GM23338 (cell line): ENCODE measurements at regions not wholly inside any gene's neighbourhood (a gene's known extent, or its start where the extent isn't known, plus 50 kb on each side); places are given as distances from the start of the nearest gene placed in this dataset.

ENCODE experiments used
- ATAC-seq: fragments of 200-7000 bp; cut with Tn5 transposase; 3 replicates; pipeline ENCODE4 v1.9.1; 2020
- DNase-seq: peaks from one replicate; pipeline ENCODE4 v3.0.0-alpha.2; 2015; ENCODE audit warnings: low spot score
- H2AFZ ChIP-seq: fragments of 200-600 bp; sonication (generic); 2 replicates; pipeline ENCODE4 v1.8.0; 2016; ENCODE audit warnings: antibody characterized with exemption, mild to moderate bottlenecking, moderate library complexity
- H3F3A ChIP-seq: fragments of 200-600 bp; sonication (generic); replicated peaks from 2 replicates; pipeline ENCODE4 v1.8.0; 2017; ENCODE audit warnings: antibody characterized with exemption, mixed run types, low read depth
- H3K27ac ChIP-seq: fragments of 200-600 bp; sonication (generic); 2 replicates; pipeline ENCODE4 v1.6.1; 2016; ENCODE audit warnings: low read depth
- H3K27me3 ChIP-seq: fragments of 200-600 bp; sonication (generic); 2 replicates; pipeline ENCODE4 v1.8.0; 2016; ENCODE audit warnings: mild to moderate bottlenecking, mixed run types, moderate library complexity; ENCODE audit not compliant: insufficient read depth
- H3K36me3 ChIP-seq: fragments of 200-600 bp; sonication (generic); 2 replicates; pipeline ENCODE4 v1.8.0; 2016; ENCODE audit warnings: mild to moderate bottlenecking; ENCODE audit not compliant: insufficient read depth
- H3K4me1 ChIP-seq: fragments of 200-600 bp; sonication (generic); 2 replicates; pipeline ENCODE4 v1.8.0; 2016; ENCODE audit warnings: mild to moderate bottlenecking, moderate library complexity; ENCODE audit not compliant: insufficient read depth
- H3K4me2 ChIP-seq: fragments of 200-600 bp; sonication (generic); 2 replicates; pipeline ENCODE4 v1.7.1; 2017; ENCODE audit warnings: mixed run types
- H3K4me3 ChIP-seq: fragments of 200-600 bp; sonication (generic); 2 replicates; pipeline ENCODE4 v1.6.1; 2016; ENCODE audit warnings: mixed run types
- H3K79me2 ChIP-seq: fragments of 200-600 bp; sonication (generic); replicated peaks from 2 replicates; pipeline ENCODE4 v1.8.0; 2017; ENCODE audit warnings: mild to moderate bottlenecking; ENCODE audit not compliant: insufficient read depth
- H3K9me2 ChIP-seq: fragments of 200-600 bp; sonication (generic); 2 replicates; pipeline ENCODE4 v1.8.0; 2017; ENCODE audit not compliant: insufficient read depth
- H4K20me1 ChIP-seq: fragments of 200-600 bp; sonication (generic); replicated peaks from 2 replicates; pipeline ENCODE4 v1.8.0; 2017; ENCODE audit warnings: mild to moderate bottlenecking; ENCODE audit not compliant: insufficient read depth
- H3K27ac Mint-ChIP-seq: 2 replicates; pipeline ENCODE4 v1.8.0; 2020; ENCODE audit warnings: inconsistent platforms, mild to moderate bottlenecking, moderate library complexity, mixed read lengths
- H3K27me3 Mint-ChIP-seq: 3 replicates; pipeline ENCODE4 v1.8.0; 2022; ENCODE audit warnings: low read depth, mild to moderate bottlenecking, moderate library complexity, mixed read lengths, inconsistent platforms; ENCODE audit not compliant: insufficient read depth, poor library complexity
- H3K36me3 Mint-ChIP-seq: 3 replicates; pipeline ENCODE4 v1.8.0; 2021; ENCODE audit warnings: low read depth, mild to moderate bottlenecking, inconsistent platforms, moderate library complexity, mixed read lengths
- H3K4me1 Mint-ChIP-seq: 3 replicates; pipeline ENCODE4 v1.8.0; 2020; ENCODE audit warnings: mild to moderate bottlenecking, inconsistent platforms, mixed read lengths
- H3K4me3 Mint-ChIP-seq: 3 replicates; pipeline ENCODE4 v1.8.0; 2021; ENCODE audit warnings: moderate library complexity, mild to moderate bottlenecking, inconsistent platforms, mixed read lengths
- H3K9me3 Mint-ChIP-seq: 3 replicates; pipeline ENCODE4 v1.8.0; 2020; ENCODE audit warnings: moderate library complexity, mild to moderate bottlenecking, inconsistent platforms, mixed read lengths
- CREB1 ChIP-seq: fragments of 250-450 bp; sonication (Bioruptor Pico); IDR thresholded peaks from 2 replicates; pipeline ENCODE4 v1.5.0; 2020; ENCODE audit warnings: low read depth, mild to moderate bottlenecking, moderate library complexity
- CTCF ChIP-seq, 2 experiments: fragments of 200-600 bp in 1 of 2; sonication (generic) in 1 of 2; conservative IDR thresholded peaks; 2 replicates each; pipeline versions ENCODE4 v1.5.1 to v1.6.1; 2016 to 2017; ENCODE audit warnings: antibody characterized with exemption in 2 of 2, low read depth in 2 of 2, mild to moderate bottlenecking in 2 of 2, moderate library complexity in 1 of 2
- EZH2 ChIP-seq: fragments of 200-600 bp; sonication (generic); IDR thresholded peaks from one replicate; pipeline ENCODE4 v1.8.0; 2017; ENCODE audit warnings: antibody characterized with exemption, mild to moderate bottlenecking, low read depth; ENCODE audit not compliant: unreplicated experiment
- JUNB ChIP-seq: IDR thresholded peaks from one replicate; pipeline ENCODE4 v1.6.1; 2016; ENCODE audit warnings: antibody characterized with exemption; ENCODE audit not compliant: unreplicated experiment
- NANOG ChIP-seq: IDR thresholded peaks from 2 replicates; pipeline ENCODE4 v1.6.1; 2016; ENCODE audit warnings: antibody characterized with exemption, borderline replicate concordance
- POLR2AphosphoS5 ChIP-seq: IDR thresholded peaks from 2 replicates; pipeline ENCODE4 v1.6.1; 2016; ENCODE audit warnings: antibody characterized with exemption, low read depth
- STAT1 ChIP-seq: IDR thresholded peaks from one replicate; pipeline ENCODE4 v1.6.1; 2016; ENCODE audit warnings: antibody characterized with exemption; ENCODE audit not compliant: unreplicated experiment
- ZNF331 ChIP-seq: fragments of 250-450 bp; sonication (Bioruptor Pico); IDR thresholded peaks from 2 replicates; pipeline ENCODE4 v1.5.0; 2020; ENCODE audit warnings: low read depth, mild to moderate bottlenecking, moderate library complexity
- ZNF462 ChIP-seq: fragments of 250-450 bp; sonication (Bioruptor Pico); IDR thresholded peaks from 2 replicates; pipeline ENCODE4 v1.5.0; 2020; ENCODE audit warnings: mild to moderate bottlenecking, moderate library complexity

GRCh38 chr6:22658934-22659333 lies 89.6 kb downstream of the HDGFL1 start (continued):
- no peak for TF ChIP-seq ZNF462 (CRISPR knock-in tag)
- TF ChIP-seq JUNB: no peak
- TF ChIP-seq CREB1 (CRISPR knock-in tag): no peak
- no peak for TF ChIP-seq POLR2AphosphoS5
- no peak for TF ChIP-seq CTCF (conservative IDR thresholded peaks at IDR 0.05; ENCODE audit: low read depth in 2 of 2)
- no peak for TF ChIP-seq STAT1
- no peak for TF ChIP-seq ZNF331 (CRISPR knock-in tag)
- TF ChIP-seq EZH2: no peak
- TF ChIP-seq NANOG: no peak

GRCh38 chr6:22664968-22665367 lies 95.6 kb downstream of the HDGFL1 start:
- Histone ChIP-seq H3K36me3 (no peaks in the 10 kb centered on the region), H3K4me3 (no peak overlapping the region), H2AFZ (no peak overlapping the region; the same call in 1 of the 2 replicates), H4K20me1 (no peaks in the 10 kb centered on the region), H3K4me1 (no peaks in the 10 kb centered on the region), H3K27ac (no peak overlapping the region), H3K9me2 (peaks cover 3% of the 10 kb centered on the region; the same call in 1 of the 2 replicates), H3K4me2 (no peak overlapping the region), H3K27me3 (no peaks in the 10 kb centered on the region), H3F3A (no peaks in the 10 kb centered on the region), H3K79me2 (no peaks in the 10 kb centered on the region)
- H3K36me3 Mint-ChIP-seq: no peaks in the 10 kb centered on the region; the same call in 2 of the 3 replicates
- H3K27me3 Mint-ChIP-seq: no peaks in the 10 kb centered on the region
- no peak overlapping the region for H3K4me3 Mint-ChIP-seq
- no peak overlapping the region for H3K27ac Mint-ChIP-seq
- H3K4me1 Mint-ChIP-seq: no peaks in the 10 kb centered on the region
- no peak for DNase-seq
- ATAC-seq: no peak
- H3K9me3 Mint-ChIP-seq: peaks cover 3% of the 10 kb centered on the region; the same call in 1 of the 3 replicates
- no peak for TF ChIP-seq CTCF (conservative IDR thresholded peaks at IDR 0.05; ENCODE audit: low read depth in 2 of 2)
